Fibroblast of peridontal ligament (primary cell): ENCODE measurements at regions not wholly inside any gene's neighbourhood (a gene's known extent, or its start where the extent isn't known, plus 50 kb on each side); places are given as distances from the start of the nearest gene placed in this dataset.
A peak's percentile ranks its signal among the peaks of the same experiment; 100 is the strongest.

Source experiments
- DNase-seq: peaks from one replicate; pipeline ENCODE4 v3.0.0-alpha.2; 2010; ENCODE audit errors: extremely low read depth

- DNase-seq: no peak
These were observed 927.7 kb downstream of the ROBO2 start for GRCh38 chr3:77967621-77968020.

GRCh38 chr3:77976079-77976478 lies 936.2 kb downstream of the ROBO2 start:
- DNase-seq: no peak

GRCh38 chr3:78003090-78003489 lies 963.2 kb downstream of the ROBO2 start:
- no peak for DNase-seq

GRCh38 chr3:78004571-78004970 lies 964.7 kb downstream of the ROBO2 start:
- DNase-seq: no peak

GRCh38 chr3:78013653-78014052 lies 973.8 kb downstream of the ROBO2 start:
- DNase-seq: no peak

GRCh38 chr3:78015856-78016255 lies 976.0 kb downstream of the ROBO2 start:
- DNase-seq: no peak

GRCh38 chr3:78021710-78022109 lies 981.8 kb downstream of the ROBO2 start:
- no peak for DNase-seq

- DNase-seq: no peak
These were observed 982.3 kb downstream of the ROBO2 start for GRCh38 chr3:78022232-78022631.

GRCh38 chr3:78023257-78023656 lies 983.4 kb downstream of the ROBO2 start:
- no peak for DNase-seq

- no peak for DNase-seq
These were observed 986.0 kb downstream of the ROBO2 start for GRCh38 chr3:78025916-78026315.

GRCh38 chr3:78026318-78026828 lies 986.5 kb downstream of the ROBO2 start:
- DNase-seq: no peak

GRCh38 chr3:78029775-78030174 lies 989.9 kb downstream of the ROBO2 start:
- no peak for DNase-seq

GRCh38 chr3:78035131-78035641 lies 995.3 kb downstream of the ROBO2 start:
- DNase-seq: no peak

GRCh38 chr3:78041486-78041885 lies 1001.6 kb downstream of the ROBO2 start:
- DNase-seq: no peak

GRCh38 chr3:78046566-78046965 lies 1006.7 kb downstream of the ROBO2 start:
- DNase-seq: no peak

GRCh38 chr3:78048698-78049097 lies 1008.8 kb downstream of the ROBO2 start:
- no peak for DNase-seq

GRCh38 chr3:78049521-78049920 lies 1009.6 kb downstream of the ROBO2 start:
- DNase-seq: no peak

- DNase-seq: peak; percentile 1
These were observed 1010.6 kb downstream of the ROBO2 start for GRCh38 chr3:78050276-78051065.

- DNase-seq: no peak
These were observed 1012.8 kb downstream of the ROBO2 start for GRCh38 chr3:78052746-78053145.

GRCh38 chr3:78066287-78066686 lies 1026.4 kb downstream of the ROBO2 start:
- DNase-seq: no peak

- DNase-seq: no peak
These were observed 1030.3 kb downstream of the ROBO2 start for GRCh38 chr3:78070188-78070587.

GRCh38 chr3:78076379-78076778 lies 1036.5 kb downstream of the ROBO2 start:
- DNase-seq: no peak

GRCh38 chr3:78077178-78077577 lies 1037.3 kb downstream of the ROBO2 start:
- no peak for DNase-seq

- no peak for DNase-seq
These were observed 1037.9 kb downstream of the ROBO2 start for GRCh38 chr3:78077842-78078241.
